NCI-H748 (cell line): ENCODE measurements at regions not wholly inside any gene's neighbourhood (a gene's known extent, or its start where the extent isn't known, plus 50 kb on each side); places are given as distances from the start of the nearest gene placed in this dataset.
"Not testable (repeated sequence)": the region's sequence is repeated elsewhere in the genome, so short reads cannot be mapped to it uniquely, and the experiment has no call there.

Experiments used
- DNase-seq: peaks from one replicate; lab custom pipeline; 2025; ENCODE audit not compliant: unreplicated experiment; lab: John Stamatoyannopoulos, UW

DNA sequence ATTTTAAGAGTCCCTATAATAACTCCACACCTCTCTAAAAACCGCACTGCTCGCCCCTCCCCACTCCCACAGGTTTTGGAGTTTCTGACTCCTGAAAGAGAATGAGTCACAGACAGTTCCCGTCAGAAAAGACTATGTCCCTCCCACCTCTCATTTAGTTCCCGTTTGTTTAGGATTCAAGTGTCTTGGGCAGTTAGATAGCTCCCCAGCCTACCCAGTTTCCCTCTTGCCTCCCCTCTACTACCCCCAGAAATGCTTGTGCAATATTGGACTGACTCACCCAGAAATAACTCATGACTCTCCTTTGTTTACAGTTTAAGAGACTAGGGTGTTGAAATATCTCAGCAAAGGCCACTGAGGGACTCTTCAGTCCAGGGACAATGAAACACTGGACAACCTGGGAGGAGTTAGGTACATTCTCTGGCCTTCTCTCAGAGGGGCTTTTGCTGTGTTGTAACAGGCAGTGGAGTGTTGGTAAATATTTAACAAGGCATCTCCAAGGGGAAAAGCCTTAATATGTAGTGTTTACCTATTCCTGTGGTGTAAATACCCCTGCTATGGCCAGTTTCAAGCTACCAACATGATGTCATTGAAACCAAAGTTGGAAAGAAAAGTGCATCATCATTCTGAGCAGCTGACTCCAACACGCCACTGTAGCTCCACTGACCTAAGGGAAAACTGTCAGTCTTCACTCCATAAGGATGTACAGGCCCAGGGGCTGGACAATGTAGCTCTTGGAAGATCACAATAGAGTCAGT is 96.1 kb upstream of the CHD2 start:
- DNase-seq = peak; percentile 32

DNA sequence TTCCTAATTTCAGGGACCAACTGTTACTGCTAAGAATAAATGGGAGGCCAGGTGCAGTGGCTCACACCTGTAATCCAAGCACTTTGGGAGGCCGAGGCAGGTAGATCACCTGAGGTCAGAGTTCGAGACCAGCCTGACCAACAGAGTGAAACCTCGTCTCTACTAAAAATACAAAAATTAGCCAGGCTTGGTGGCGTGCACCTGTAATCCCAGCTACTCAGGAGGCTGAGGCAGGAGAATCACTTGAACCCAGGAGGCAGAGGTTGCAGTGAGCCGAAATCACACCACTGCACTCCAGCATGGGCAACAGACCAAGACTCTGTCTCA is 95.6 kb upstream of the CHD2 start:
- DNase-seq = not testable (repeated sequence)

DNA sequence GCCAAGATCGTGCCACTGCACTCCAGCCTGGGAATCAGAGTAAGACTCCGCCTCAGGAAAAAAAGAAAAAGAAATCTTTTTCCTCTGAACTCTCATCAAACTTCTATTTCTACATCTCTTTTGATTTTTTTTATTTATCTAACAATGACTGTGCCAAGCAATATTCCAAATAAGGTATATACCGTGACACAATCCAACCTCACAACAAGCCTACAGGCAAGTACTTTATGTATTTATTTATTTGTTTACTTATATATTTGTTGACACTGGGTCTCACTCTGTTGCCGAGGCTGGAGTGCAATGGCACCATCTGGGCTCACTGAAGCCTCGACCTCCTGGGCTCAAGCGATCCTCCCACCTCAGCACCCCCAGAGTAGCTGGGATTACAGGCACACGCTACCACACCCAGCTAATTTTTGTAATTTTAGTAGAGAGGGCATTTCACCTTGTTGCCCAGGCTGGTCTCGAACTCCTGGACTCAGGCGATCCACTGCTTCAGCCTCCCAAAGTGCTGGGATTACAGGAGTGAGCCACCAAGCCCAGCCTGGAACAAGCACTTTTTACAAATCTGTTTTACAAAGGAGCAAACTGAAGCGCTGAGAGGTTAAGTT is 94.9 kb upstream of the CHD2 start:
- DNase-seq = no peak

DNA sequence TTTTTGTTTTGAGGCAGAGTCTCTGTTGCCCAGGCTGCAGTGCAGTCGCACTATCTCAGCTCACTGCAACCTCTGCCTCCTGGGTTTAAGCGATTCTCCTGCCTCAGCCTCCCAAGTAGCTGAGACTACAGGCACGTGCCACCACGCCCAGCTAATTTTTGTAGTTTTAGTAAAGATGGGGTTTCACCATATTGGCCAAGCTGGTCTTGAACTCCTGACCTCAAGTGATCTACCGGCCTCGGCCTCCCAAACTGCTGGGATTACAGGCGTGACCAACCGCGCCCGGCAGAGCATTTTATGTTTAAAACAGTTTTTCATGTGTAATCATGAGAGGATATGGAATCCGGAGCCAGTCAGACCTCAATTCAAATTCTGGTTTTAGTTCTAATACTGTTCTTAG is 94.0 kb upstream of the CHD2 start:
- not testable (repeated sequence) for DNase-seq

DNA sequence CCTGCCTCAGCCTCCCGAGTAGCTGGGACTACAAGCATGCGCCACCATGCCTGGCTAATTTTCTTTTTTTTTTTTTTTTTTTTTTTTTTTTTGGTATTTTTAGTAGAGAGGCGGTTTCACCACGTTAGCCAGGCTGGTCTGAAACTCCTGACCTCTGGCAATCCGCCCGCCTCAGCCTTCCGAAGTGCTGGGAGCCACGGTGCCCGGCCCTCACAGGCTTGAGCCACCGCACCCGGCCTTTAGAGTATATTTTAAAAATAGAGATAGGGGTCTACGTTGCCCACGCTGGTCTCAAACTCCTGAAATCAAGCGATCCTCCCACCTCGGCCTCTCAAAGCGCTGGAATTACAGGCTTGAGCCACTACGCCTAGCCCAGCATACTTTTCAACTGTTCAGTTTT is 93.4 kb upstream of the CHD2 start:
- DNase-seq = no peak

DNA sequence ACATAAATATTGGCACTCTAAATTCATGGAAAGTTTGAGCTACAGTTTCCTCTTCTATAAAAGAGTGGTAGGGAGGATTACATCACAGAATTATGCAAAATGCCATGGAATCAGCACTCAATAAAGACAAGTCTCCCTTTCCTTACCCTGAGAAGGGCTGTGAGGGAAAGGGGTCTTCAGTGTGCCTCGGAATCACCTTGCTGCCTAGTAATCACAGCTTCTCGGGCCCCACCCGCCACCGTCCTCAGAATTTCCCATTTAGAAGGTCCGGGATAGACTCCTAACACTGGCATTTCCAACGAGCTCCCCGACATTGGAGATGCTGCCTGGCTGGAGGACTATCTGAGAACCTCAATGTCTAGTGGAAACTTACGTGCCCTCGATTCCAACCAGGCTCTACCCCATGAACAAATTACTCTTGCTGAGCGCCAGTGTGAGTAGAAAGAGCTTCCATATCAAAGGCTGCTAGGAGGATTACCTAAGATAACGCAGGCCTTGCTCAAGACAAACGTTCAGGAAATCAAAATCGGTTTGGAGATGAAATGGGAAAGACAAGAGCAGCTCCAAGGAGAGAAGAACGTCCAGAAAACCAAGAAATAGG is 92.1 kb upstream of the CHD2 start:
- DNase-seq = peak; percentile 31

DNA sequence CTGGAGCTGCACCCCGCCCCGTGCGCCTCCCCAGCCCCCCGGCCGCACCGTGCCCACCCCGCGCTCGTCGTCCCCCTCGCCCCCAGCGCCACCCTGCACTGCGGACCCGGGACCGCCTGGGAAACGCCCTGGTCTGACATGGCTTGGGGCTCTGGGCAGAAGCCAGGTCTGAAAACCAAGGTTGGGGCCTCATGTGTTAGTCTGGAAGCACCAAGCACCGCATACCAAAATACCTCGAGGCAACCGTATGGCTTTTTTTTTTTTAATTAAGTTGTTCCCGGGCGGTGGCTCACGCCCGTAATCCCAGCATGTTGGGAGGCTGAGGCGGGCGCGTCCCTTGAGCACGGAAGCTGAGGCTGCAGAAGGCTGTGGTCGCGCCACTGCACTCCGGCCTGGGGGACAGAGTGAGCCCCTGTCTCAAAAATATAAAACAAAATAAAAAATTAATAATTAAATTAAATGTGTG is 91.5 kb upstream of the CHD2 start:
- peak; percentile 71 for DNase-seq

DNA sequence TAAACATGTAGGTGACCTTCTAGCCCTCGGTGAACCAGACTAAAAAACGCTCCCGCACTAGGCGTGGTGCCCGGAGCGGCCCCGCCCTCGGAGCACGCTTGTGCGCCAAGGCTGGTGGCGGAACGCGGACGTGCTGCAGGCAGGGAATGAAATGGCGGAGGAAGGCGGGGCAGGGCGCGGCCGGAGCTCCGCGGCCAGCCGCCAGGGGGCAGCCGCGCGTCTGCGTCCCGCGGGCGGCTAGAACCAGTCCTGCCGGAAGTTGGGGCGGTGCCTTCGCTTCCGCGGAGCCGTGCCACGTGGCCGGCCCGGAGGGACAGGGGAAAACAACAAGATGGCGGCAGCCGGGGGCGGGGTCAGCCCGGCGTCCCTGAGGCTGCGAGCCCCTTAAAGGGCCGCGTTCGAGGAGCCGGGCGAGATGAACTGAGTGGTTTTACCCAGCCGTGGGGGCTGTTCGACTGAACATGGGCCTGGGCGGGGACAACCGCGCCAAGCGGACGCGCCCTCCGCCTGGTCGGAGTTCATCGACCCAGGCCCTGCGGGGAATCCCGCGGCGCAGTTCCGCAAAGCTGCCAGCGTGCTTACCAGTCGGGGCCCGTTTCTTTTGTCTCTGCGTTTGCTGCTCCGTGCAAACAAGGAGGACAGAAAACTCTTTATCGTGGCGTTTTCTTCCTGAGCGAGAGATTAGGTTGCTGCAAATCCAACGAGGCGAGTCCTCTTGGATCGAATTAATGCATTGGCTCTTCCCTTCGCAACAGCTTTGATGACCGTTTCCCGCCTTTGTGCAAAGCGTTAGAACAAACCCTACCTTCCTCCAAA is 90.9 kb upstream of the CHD2 start:
- DNase-seq = peak; percentile 98

DNA sequence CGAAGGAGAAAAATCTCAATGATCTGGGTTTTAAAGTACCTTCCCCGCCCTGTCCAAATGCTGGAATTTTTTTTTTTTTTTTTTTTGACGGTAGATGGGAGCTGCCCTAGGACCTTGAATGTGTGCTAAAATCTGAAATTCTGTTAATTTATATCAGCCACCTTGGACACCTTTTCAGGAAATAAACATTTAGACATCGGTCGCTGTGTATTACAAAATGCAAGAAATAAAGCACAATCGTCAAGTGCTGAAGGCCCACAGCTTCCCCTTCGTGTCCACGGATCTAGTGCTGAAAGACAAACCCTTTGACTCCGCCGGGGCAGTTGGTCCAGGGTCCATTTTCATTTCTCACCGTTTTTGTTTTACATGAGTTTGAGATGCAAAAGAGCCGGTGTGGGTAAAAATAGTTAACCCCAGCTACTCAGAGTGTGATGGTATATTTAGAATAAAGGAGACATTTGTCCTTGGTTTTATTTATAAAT is 90.2 kb upstream of the CHD2 start:
- peak; percentile 49 for DNase-seq

DNA sequence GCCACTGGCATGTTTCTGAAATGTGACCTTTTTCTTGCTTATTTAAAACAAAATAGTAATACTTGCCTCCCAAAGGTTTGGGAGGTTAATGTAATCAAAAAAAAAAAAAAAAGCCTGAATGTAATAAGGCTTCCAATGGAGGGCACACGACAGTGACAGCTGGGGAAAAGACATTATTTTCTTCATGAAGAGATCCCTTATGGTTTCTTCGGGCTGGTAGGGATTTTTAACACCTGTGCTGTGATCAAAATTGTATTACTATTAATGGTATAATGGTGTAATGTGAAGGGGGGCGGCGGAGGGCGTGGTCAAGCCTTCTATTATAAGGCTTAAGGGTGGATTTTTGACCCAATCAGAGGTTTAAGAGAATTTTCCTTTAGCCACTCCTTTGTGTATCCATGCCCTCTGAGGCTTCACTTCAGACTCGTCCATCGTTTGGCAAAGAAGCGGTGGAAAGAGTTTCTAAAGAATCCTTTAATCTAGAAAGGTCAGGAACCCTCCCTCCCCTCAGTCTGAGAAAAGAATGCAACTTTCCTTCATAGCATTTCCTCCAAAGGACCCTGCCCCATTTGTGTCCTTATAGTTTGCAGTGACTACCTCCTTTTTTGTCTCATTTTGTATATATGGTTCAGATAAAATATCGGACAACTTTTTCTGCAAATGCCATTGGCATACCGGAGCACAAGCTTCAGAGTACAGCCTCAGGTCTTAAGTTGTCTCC is 89.5 kb upstream of the CHD2 start:
- peak; percentile 89 for DNase-seq

DNA sequence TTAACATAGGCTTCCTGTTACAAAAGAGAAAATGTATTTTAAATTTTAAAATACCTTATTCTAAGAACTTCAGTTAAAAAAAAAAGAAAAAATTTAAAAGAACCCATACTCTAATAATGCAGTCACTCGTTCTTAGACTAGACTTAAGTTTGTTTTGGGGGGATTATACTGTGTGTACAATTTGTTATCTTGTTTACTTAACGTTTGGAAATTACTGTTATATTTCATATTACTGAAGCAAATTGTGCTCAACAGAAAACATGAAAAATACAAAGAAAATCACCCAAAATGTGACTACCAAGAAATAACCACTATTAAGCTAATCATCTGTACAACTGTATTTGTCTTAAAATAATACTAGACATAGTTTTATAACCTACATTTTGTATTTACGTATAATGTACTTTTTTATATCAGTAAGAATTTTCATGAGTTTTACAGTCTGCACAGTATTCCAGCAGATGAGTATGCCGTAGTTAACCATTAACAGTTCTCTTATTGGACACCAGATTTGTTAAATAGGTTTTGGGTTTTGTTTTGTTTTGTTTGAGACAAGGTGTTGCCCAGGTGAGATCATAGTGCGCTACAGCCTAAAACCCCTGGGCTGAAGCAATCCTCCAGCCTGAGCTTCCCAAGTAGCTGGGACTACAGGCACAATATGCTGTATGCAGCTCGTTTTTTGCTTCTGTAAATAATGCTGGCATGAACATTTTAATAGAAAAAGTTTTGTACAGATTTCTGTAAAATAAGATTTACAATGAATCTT is 88.8 kb upstream of the CHD2 start:
- DNase-seq = peak; percentile 80

DNA sequence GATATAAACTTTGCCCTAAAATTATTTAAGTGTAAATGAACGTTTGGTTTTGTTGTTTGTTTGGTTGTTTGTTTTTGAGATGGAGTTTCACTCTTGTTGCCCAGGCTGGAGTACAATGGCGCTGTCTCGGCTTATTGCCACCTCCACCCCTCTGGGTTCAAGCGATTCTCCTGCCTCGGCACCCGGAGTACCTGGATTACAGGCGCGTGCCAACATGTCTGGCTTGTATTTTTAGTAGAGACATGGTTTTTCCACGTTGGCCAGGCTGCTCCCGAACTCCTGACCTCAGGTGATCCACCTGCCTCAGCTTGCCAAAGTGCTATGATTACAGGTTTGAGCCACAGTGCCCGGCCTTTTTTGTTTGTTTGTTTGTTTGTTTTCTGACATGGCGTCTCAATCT is 87.9 kb upstream of the CHD2 start:
- peak; percentile 16 for DNase-seq

DNA sequence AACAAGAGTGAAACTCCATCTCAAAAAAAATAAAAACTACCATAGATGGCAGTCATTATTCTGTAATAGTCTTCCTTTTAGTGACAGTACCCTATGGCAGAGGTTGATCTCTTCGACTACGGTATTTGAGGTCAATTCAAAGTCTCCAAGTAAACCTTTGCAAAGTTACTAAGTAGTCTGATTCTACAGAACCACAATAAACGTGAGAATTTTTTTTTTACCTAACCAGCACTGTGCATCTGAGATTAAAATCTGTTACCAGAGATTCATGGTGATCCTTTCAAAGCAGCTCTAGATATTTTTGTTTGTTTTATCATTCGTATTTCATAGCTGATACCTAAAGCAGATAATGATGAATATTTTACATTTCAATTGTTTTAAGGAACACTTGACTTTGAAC is 86.6 kb upstream of the CHD2 start:
- DNase-seq = no peak

DNA sequence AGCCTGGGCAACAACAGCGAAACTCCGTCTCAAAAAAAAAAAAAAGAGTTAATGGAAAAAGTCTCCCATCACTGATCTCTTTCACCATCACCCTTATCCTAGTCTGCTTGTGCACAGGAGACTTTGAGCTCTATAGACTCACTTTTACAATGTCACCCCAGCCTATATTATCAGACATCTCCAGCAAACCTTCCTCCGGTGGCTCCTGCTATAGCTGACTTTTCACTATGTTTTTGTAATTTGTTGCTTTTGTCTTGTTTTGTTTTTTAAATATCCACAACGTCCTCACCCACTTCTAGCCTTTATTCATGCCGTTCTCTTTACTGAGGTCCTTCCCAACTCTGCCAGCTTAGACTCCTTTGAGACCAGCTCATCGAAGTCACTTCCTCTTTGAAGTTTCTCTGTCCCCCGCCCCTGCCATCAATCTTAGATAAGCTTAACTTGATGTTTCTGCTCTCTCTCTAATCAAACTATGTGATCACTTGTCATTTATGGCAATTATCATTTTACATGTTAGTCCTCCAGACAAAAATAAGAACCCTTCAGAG is 82.7 kb upstream of the CHD2 start:
- peak; percentile 25 for DNase-seq

DNA sequence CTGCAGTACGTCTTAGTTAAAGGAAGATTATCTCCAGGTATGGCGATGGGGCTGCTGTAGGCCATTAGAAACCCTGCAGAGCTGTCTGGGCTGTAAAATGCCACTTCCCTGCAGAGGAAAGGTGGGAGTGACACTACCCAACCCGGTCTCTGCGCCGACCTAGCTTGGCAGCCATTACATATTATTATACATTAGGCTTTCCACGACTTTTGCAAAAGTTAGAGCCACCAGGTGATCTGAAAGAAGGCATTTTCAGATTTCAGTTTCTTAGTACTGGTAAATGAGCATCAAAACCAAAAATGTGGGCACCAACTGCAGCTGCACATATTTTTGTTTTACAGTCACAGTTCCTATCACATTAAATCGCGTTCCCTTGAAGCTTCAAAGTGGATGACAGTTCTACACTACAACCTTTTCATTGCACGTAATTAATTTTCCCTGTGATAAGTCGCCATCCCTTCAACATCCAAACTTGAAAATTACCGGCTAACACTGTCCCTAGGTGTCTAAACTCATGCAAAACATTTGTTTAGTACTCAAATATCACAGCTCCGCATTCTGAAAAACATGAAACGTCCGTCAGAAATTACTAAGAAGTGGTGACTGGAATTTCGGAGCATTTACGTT is 81.4 kb upstream of the CHD2 start:
- peak; percentile 75 for DNase-seq

DNA sequence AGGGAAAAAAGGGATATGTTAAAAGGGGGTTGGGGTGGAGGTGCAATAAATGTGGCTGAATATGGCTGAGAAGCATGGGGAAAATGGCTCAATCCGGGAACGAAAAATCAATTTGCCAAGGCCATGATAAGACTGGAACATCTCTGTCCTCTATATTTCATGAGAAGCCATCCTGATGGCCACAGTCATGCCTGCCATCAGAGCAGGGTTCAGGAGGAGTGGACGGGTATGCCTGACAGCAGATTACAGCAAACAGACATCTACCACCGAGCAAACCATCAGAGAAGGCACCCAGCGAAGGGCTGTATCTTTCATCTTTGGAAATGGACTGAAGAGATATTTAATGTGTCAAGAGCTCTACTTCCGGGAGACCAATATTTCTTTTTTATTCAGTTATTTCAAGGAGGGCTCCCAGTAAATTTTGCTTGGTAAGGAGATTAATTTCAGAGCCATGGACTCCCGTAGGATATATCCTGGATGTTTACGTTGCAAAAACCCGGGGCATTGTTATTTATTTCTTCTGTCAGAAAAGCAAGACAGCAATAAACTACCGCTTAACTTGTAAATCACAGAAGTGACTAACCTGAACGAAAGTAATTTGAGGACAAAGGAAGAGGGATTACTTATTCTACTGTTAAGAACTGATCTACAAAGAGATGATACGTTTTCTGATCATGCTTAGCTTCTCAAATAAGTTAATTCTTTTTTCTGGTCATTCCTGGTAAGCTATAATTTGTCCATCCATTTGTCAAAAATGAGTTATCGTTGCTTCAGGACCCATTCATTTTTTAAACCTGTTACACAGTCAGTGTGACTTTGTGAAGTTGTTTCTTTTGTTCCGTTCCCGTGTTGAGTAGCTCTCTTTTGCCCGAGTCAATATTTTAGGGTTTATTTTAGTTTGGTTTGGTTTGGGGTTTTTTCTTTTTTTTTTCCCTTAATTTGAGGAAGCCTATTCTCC is 80.6 kb upstream of the CHD2 start:
- peak; percentile 61 for DNase-seq

DNA sequence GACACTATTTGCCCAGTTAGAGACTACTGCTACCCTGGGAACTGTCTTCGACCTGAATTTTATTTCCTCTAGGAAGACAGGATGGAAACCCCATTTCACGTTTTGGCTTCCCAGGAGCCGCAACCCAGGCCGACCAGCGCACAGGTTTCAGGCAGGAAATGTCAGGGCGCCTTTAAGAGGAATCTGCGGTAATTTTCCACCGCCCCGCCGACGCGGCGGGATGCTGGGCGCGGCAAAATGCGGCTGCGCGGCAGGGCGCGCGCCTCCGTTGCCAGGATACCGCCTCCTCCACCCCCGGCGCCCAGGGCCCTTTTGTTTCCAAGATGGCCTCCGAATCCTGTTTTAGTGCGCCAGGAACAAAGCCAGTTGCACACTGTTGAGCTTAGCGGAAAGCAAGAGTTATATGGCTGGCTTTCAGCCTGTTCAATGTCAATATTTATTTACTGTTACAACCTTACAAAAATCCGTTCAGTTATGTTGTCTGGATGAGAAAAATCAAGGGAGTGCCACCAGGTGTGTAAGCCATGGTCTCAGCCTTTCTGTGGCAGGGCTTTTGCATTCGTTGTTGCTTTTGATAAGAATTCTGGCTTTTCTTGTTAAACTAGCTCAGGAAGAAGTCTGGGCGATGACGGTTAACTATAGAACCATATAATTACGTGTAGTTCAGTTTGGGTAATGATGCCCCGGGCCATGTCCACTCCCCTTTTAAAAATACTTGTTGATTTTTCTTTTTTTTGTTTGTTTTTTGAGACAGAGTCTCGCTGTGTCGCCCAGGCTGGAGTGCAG is 79.7 kb upstream of the CHD2 start:
- peak; percentile 96 for DNase-seq
